AG10803 (cell line): ENCODE measurements at regions not wholly inside any gene's neighbourhood (a gene's known extent, or its start where the extent isn't known, plus 50 kb on each side); places are given as distances from the start of the nearest gene placed in this dataset.

Experiments
- DNase-seq: peaks from one replicate; pipeline ENCODE4 v3.0.0; 2010; ENCODE audit warnings: low read depth
- H3K4me3 ChIP-seq: 2 replicates; pipeline ENCODE4 v1.5.1; 2011; ENCODE audit warnings: mild to moderate bottlenecking, low read length, control low read depth
- TF ChIP-seq, protein P1 (sequence below): conservative IDR thresholded peaks from 2 replicates; pipeline ENCODE4 v1.5.1; 2011; ENCODE audit warnings: mild to moderate bottlenecking, low read length, control low read depth, inconsistent platforms

DNA sequence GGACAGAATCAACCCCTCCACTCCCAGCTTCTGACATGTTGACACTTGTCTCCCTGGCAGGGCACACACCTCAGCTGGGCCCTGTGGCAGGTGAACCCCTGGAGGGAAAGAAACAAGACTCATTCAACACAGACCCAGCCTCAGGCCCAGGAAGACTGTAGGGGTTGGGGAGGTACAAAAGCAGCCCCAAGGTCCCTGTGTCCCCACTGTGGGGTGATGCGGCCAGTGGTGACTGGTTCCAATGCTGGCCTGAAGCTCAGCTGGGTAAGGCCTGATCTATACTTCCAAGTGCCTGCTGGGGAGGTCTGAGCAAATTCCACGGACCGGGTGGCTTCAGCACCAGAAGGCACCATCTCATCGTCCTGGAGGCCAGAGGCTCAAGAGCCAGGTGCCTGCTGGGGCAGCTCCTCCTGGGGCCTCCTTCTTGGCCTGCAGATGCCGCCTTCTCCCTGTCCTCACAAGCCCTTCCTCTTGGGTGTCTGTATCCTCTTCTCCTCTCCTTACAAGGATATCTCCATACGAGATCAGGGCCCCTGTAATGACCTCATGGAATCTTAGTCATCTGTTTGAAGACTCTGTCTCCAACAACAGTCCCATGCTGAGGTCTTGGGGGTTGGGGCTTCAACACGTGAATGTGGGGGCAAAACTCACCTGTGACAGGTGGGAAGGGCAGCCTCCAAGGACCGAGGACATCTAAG lies 1492.1 kb downstream of the BRD1 start:
- TF ChIP-seq, protein P1, sequence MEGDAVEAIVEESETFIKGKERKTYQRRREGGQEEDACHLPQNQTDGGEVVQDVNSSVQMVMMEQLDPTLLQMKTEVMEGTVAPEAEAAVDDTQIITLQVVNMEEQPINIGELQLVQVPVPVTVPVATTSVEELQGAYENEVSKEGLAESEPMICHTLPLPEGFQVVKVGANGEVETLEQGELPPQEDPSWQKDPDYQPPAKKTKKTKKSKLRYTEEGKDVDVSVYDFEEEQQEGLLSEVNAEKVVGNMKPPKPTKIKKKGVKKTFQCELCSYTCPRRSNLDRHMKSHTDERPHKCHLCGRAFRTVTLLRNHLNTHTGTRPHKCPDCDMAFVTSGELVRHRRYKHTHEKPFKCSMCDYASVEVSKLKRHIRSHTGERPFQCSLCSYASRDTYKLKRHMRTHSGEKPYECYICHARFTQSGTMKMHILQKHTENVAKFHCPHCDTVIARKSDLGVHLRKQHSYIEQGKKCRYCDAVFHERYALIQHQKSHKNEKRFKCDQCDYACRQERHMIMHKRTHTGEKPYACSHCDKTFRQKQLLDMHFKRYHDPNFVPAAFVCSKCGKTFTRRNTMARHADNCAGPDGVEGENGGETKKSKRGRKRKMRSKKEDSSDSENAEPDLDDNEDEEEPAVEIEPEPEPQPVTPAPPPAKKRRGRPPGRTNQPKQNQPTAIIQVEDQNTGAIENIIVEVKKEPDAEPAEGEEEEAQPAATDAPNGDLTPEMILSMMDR: no peak
- DNase-seq: peak; percentile 16
- no peak overlapping the region for H3K4me3 ChIP-seq

DNA sequence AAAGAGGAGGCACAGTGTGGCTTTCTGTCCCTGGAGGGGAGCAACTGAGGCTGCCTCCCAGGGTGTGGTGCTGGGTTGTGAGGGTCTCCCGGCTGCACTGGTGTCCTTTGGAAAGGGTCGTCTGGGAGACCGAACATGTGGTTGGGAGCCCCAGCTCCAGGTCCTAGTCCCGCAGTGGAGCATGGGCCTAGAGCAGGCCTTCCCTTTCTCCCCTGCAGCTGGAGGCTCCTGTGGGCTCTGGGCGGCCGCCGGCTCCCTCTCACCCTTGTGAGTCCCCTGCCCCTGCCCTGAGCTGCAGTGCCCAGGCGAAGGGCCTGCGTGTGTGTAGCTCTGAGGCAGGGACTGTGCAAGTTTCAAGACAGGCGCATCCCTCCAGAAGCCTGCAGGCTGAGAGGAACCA lies 1492.7 kb downstream of the BRD1 start:
- no peak for DNase-seq
- TF ChIP-seq, protein P1: no peak
- H3K4me3 ChIP-seq: no peak overlapping the region

DNA sequence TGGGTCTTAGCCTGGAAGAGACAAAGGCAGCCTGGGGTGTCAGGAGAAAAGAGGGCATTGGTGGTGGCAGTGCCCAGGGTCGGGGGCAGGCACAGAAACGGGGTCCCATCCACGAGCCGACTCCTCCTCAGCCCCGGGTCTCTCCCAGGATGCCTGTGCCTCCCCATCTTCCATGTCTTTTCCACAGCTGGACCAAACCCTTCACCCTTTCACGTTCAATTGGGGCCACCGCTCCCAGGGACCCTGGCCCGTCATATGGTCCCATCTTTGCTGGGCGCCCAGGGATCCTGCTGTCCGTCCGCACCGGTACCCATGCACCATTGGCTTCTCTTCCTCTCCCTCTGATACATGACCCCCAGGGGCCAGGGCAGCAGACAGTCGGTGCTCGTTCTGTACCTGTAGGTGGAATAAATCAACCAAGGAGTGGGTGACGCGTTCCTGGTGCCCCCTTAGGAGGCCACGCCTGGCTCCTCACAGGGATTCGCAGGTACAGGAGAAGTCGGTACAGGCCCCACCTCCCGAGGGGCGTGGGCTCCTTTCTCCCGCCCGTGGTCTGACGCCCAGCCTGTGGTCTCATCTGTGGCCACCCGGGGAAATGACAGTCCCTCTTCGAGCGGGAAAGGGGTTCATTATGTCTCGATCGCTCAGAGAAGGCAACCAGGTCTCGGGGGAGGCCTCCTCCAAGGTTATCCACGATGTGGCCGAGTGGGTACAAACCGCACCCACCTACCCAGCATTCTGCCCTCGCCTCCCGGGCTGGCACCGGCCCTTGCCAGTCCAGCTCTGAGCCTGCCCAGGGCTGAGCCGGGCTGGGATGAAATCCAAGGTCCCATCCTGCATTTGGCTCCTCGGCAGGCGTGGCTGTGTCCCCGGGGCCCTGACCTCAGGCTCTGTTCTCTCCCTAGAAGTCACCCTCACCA lies 1493.6 kb downstream of the BRD1 start:
- no peak overlapping the region for H3K4me3 ChIP-seq
- TF ChIP-seq, protein P1: no peak
- no peak for DNase-seq

DNA sequence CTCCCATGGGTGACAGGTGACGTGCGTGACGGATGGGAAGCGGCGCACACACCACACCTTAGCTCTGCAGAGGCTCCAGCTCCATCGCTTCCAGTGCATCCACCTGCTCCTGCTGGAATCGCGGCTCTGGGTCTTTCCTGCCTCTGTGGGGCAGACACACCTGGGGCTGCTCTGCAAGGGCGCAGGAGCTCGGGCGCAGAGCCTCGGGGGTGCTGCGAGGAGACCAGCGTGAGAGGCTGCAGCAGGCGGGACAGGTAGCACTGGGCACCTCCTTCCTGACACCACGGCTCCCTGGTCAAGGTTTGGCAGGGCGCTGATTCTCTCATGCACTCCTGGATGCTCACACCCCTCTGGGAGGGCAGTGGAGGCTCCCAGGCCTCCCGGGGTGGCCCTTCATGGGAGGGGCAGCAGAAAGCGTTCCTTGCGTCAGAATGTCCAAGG lies 1494.3 kb downstream of the BRD1 start:
- DNase-seq: no peak
- no peak overlapping the region for H3K4me3 ChIP-seq
- TF ChIP-seq, protein P1: no peak

DNA sequence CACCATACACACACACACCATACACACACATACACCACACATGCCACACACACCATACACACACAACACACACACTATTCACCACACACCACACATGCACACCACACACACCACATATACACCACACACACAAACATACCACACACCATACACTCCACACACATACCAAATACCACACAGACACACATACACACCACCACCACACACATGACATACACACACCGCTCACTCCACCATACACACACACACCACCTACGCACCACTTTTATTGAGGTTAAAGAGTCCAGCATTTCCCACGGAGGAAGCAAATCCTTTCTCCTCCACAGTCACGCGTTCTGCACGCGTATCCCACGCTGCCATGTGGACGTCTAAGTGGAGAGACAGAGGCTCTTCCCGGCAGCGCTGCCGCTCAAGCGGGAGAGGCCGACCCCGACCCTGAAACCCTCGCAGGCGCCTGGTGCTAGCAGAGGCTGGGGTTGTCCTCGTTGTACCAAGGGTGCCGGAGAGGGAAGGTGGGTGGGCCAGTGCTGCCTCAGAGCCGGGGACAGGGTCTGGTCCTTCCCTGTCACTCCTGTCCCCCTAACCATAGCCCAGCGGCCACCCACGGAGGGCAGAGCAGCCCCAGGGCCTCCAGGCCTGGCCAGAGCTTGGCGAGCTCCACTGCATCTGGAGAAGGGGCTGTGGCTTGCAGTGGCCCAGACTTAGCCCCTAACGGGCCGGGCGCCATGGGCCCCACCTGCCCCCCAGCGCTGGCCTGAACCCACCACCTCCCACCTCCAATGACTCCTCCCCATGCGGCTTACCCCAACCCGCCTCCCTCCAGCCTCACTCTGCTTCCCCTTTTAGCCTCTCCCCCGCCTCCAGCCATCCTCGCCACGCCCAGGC lies 1495.0 kb downstream of the BRD1 start:
- TF ChIP-seq, protein P1: no peak
- DNase-seq: no peak

DNA sequence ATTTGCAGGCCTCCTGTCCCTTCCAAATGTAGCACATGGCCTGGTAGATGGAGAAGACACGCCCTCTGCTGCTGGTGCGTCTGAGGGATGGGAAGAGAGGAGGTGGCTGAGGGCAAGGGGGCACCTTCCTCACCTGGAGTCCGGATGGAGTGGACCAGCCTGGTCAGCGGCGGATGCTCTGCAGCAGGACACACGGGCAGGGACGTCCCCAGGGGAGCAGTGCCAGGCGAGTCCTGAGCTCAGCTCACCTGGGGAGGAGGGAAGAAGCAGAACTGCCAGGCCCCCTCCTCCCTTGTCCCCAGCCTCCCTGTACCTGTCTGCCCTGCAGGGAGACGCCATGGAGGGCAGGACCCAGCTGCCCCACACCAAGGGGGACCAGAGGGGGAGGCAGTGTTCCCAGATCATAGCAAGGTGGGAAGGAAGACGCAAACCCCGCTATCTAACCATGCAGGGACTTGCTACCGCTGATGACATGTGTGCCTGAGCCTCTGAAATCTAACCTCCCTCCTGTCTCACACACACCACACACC lies 1495.9 kb downstream of the BRD1 start:
- TF ChIP-seq, protein P1: no peak
- DNase-seq: no peak
- H3K4me3 ChIP-seq: no peak overlapping the region

More for the DNA sequence above, 1495.0 kb downstream of the BRD1 start:
- no peak overlapping the region for H3K4me3 ChIP-seq
